Breast epithelium (tissue), 4 donors: ENCODE measurements at regions not wholly inside any gene's neighbourhood (a gene's known extent, or its start where the extent isn't known, plus 50 kb on each side); places are given as distances from the start of the nearest gene placed in this dataset.
"Not testable (repeated sequence)": the region's sequence is repeated elsewhere in the genome, so short reads cannot be mapped to it uniquely, and the experiment has no call there.

Experiments
- DNase-seq, 2 donors: peaks; one replicate each; pipeline ENCODE4 v3.0.0-alpha.2; 2019; ENCODE audit warnings: low spot score in 2 of 2
- H3K27ac ChIP-seq, 2 donors: fragments of 200-600 bp; sonication (generic) in 1 of 2; one replicate each; pipeline ENCODE4 v1.5.1; 2016 to 2019; ENCODE audit warnings: mild to moderate bottlenecking in 1 of 2
- H3K27me3 ChIP-seq, 2 donors: fragments of 200-600 bp; sonication (generic) in 1 of 2; one replicate each; pipeline versions ENCODE4 v1.5.1 to v1.6.0; 2017 to 2019; ENCODE audit warnings: control low read depth in 1 of 2, mild to moderate bottlenecking in 1 of 2
- H3K36me3 ChIP-seq: fragments of 200-600 bp; one replicate; pipeline ENCODE4 v1.5.1; 2019
- H3K4me1 ChIP-seq, 2 donors: fragments of 200-600 bp; sonication (generic); one replicate each; pipeline ENCODE4 v1.5.1; 2016 to 2019; ENCODE audit warnings: control low read depth in 1 of 2
- H3K4me3 ChIP-seq, 3 donors: fragments of 200-600 bp; sonication (generic); 1 replicate in 2 of 3; 2 replicates in 1 of 3; pipeline ENCODE4 v1.5.1; 2016 to 2019; ENCODE audit warnings: mild to moderate bottlenecking in 3 of 3, moderate library complexity in 2 of 3
- H3K9me3 ChIP-seq, 2 donors: fragments of 200-600 bp; sonication (generic) in 1 of 2; one replicate each; pipeline ENCODE4 v1.5.1; 2016 to 2019; ENCODE audit warnings: control low read depth in 1 of 2
- CTCF ChIP-seq, 3 donors: fragments of 450-650 bp; IDR thresholded peaks; one replicate each; pipeline ENCODE4 v1.5.1; 2016 to 2017; ENCODE audit warnings: antibody characterized with exemption in 3 of 3, mild to moderate bottlenecking in 3 of 3, moderate library complexity in 3 of 3
- POLR2A ChIP-seq: fragments of 450-650 bp; IDR thresholded peaks from one replicate; pipeline ENCODE4 v1.6.1; 2016; ENCODE audit warnings: antibody characterized with exemption, mild to moderate bottlenecking, moderate library complexity
- POLR2AphosphoS5 ChIP-seq, 3 donors: sonication (generic); formaldehyde crosslinking; IDR thresholded peaks; one replicate each; pipeline ENCODE4 v1.6.1; 2017; ENCODE audit warnings: antibody characterized with exemption in 3 of 3
- intact Hi-C: fragments of 100-400 bp; cut with DNase I; formaldehyde crosslinking; loops from one replicate; pipeline ENCODE4 v1.15.1; 2023; ENCODE audit warnings: low total_unique reads

DNA sequence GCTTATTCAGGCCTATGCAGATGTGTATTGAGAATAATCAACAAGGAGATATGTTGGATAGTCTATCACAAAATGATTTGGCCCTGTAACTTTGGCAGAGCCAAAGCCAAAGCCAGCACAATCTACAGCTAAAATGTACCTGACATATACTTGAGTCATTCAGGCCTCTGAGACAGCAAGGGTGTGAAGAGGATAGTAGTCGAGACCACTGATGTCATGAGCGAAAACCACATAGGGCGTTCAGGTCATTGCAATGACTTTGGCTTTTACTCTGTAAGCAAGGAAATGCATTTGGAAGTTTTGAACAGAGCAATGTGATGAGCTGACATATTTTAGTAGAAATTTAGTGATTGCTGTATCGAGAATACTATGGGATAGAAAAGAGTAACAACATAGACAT, 579.6 kb downstream of the AMY1C start:
- Histone ChIP-seq H3K4me1 (no peaks in the 10 kb centered on the region), H3K4me3 (no peak overlapping the region), H3K36me3 (no peaks in the 10 kb centered on the region), H3K9me3 (no peaks in the 10 kb centered on the region), H3K27ac (no peak overlapping the region), H3K27me3 (no peaks in the 10 kb centered on the region)
- DNase-seq, result no peak
- TF ChIP-seq POLR2AphosphoS5 (IDR thresholded peaks at IDR 0.05) (no peak), POLR2A (no peak), CTCF (IDR thresholded peaks at IDR 0.05) (no peak)
- intact Hi-C loops, result no loop called here

- intact Hi-C loops, result no loop called here
- H3K27me3 ChIP-seq, result no peaks in the 10 kb centered on the region
- H3K36me3 ChIP-seq, result no peaks in the 10 kb centered on the region
- H3K4me3 ChIP-seq, result no peak overlapping the region
- no peaks in the 10 kb centered on the region for H3K9me3 ChIP-seq
- no peak overlapping the region for H3K27ac ChIP-seq
- no peak for DNase-seq
- TF ChIP-seq POLR2AphosphoS5 (IDR thresholded peaks at IDR 0.05), result no peak
- no peak for TF ChIP-seq CTCF (IDR thresholded peaks at IDR 0.05)
- no peak for TF ChIP-seq POLR2A
- no peaks in the 10 kb centered on the region for H3K4me1 ChIP-seq
Measured at GRCh38 chr1:104331763-104332162, 582.1 kb downstream of the AMY1C start.

DNA sequence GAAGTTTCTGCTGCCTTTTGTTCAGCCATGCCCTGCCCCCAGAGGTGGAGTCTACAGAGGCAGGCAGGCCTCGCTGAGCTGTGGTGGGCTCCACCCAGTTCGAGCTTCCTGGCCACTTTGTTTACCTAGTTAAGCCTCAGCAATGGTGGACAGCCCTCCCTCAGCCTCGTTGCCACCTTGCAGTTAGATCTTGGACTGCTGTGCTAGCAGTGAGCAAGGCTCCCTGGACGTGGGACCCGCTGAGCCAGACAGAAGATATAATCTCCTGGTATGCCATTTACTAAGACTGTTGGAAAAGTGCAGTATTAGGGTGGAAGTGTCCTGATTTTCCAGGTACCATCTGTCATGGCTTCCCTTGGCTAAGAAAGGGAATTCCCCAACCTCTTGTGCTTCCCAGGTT, 588.2 kb downstream of the AMY1C start:
- H3K4me3 ChIP-seq, H3K9me3 ChIP-seq, H3K27ac ChIP-seq, H3K4me1 ChIP-seq, H3K27me3 ChIP-seq, intact Hi-C loops, H3K36me3 ChIP-seq, DNase-seq: not testable (repeated sequence)

GRCh38 chr1:104341944-104342343, 592.2 kb downstream of the AMY1C start:
- no peaks in the 10 kb centered on the region for H3K27me3 ChIP-seq
- no peak overlapping the region for H3K4me3 ChIP-seq
- intact Hi-C loops, result no loop called here
- H3K27ac ChIP-seq, result no peak overlapping the region
- no peaks in the 10 kb centered on the region for H3K36me3 ChIP-seq
- no peak for DNase-seq
- H3K9me3 ChIP-seq, result peaks cover 0 to 8% of the 10 kb centered on the region in 2 donors
- H3K4me1 ChIP-seq, result no peaks in the 10 kb centered on the region
- TF ChIP-seq POLR2AphosphoS5 (IDR thresholded peaks at IDR 0.05) (no peak), CTCF (IDR thresholded peaks at IDR 0.05) (no peak), POLR2A (no peak)

DNA sequence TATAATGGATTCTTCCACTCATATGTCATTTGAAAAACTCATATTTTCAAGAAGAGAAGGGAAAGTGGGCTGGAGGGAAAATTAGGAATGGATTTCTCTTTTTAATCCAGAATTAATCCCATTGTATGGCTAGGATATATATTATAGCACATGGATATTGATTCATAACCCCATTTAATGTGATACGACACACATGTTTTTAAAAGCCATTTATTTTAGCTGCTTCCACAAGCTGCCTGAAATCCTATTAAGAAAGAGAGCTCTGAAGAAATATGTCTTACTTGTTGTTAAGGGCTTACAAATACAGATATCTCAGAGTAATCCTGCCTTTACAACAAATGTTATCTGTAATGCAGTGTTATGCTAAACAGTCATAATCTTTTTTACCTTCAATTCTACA, 598.6 kb downstream of the AMY1C start:
- Histone ChIP-seq H3K27ac (no peak overlapping the region), H3K36me3 (no peaks in the 10 kb centered on the region), H3K9me3 (no peaks in the 10 kb centered on the region), H3K4me1 (no peaks in the 10 kb centered on the region), H3K4me3 (no peak overlapping the region), H3K27me3 (no peaks in the 10 kb centered on the region)
- DNase-seq, result no peak
- intact Hi-C loops, result no loop called here
- TF ChIP-seq CTCF (IDR thresholded peaks at IDR 0.05), result no peak
- TF ChIP-seq POLR2A, result no peak
- TF ChIP-seq POLR2AphosphoS5 (IDR thresholded peaks at IDR 0.05), result no peak

DNA sequence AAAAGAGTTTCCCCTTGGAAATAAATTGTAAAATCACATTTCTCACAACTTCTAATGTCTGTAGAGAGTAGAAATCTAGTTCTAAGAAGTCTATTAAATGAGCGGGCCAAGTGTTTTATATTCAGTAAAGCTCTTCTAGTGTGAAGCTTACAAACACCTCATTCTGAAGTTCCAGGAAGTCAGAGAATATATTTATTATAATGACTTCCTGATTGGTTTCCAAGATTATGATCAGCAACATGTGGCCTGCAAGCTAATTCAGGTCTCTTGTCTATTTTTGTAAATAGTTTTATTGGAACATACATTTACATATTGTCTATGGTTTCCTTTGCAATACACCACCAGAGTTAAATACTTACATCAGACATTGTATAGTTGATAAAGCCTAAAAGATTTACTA, 603.9 kb downstream of the AMY1C start:
- no peak overlapping the region for H3K4me3 ChIP-seq
- no peak for TF ChIP-seq POLR2AphosphoS5 (IDR thresholded peaks at IDR 0.05)
- TF ChIP-seq CTCF (IDR thresholded peaks at IDR 0.05), result no peak
- TF ChIP-seq POLR2A, result no peak
- no peaks in the 10 kb centered on the region for H3K36me3 ChIP-seq
- H3K9me3 ChIP-seq, result no peaks in the 10 kb centered on the region
- no peaks in the 10 kb centered on the region for H3K4me1 ChIP-seq
- intact Hi-C loops, result no loop called here
- no peak for DNase-seq
- H3K27ac ChIP-seq, result no peak overlapping the region
- H3K27me3 ChIP-seq, result no peaks in the 10 kb centered on the region
